ENCODE measurements at regions not wholly inside any gene's neighbourhood (a gene's known extent, or its start where the extent isn't known, plus 50 kb on each side); places are given as distances from the start of the nearest gene placed in this dataset.

DNA sequence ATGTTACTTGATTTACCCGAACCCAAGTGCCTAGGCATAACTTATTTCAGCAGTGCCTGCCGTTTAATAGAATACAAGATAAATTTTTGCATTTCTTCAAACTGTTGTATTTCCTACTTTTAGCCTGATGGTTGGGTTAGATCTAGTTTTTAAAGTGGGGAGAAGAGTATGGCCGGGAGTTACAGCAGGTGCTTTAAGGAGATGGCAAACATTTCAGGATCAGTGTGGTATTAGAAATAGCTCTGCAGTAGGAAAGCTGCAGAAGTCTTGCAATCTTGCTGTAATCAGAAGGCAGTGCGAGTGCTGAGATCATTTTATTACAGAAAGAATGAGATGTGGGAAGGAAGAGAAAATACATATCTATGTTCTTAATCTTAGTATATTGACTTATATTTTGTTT, 977.8 kb upstream of the TENM3 start:
- no peak for TF ChIP-seq POLR2AphosphoS5 (IDR thresholded peaks at IDR 0.05; ENCODE audit: borderline replicate concordance, low read depth, low read length)
- no peak for TF ChIP-seq EZH2 (IDR thresholded peaks at IDR 0.05)
